ENCODE measurements at regions not wholly inside any gene's neighbourhood (a gene's known extent, or its start where the extent isn't known, plus 50 kb on each side); places are given as distances from the start of the nearest gene placed in this dataset.

- Histone ChIP-seq H3K27me3 (ENCODE audit: insufficient read depth, low read depth, low read length) (peaks cover 11% of the 10 kb centered on the region), H3K9me2 (ENCODE audit: insufficient read depth, low read length) (no peaks in the 10 kb centered on the region), H3K9me3 (ENCODE audit: low read length) (no peaks in the 10 kb centered on the region), H3K27ac (ENCODE audit: low read length) (no peak overlapping the region), H3K9ac (ENCODE audit: low read length) (no peak overlapping the region), H3K4me2 (ENCODE audit: low read length) (no peak overlapping the region), H3K4me3 (ENCODE audit: low read length) (no peak overlapping the region), H4K20me1 (ENCODE audit: insufficient read depth) (no peaks in the 10 kb centered on the region), H3F3A (ENCODE audit: insufficient read depth, low read length, poor library complexity, severe bottlenecking) (no peaks in the 10 kb centered on the region), H3K36me3 (ENCODE audit: insufficient read depth, low read length) (no peaks in the 10 kb centered on the region), H2AFZ (ENCODE audit: low read depth, low read length) (no peak overlapping the region), H3K79me2 (replicated peaks; ENCODE audit: insufficient read depth, low read length) (no peaks in the 10 kb centered on the region)
- no peak for TF ChIP-seq EZH2 (IDR thresholded peaks at IDR 0.05; ENCODE audit: borderline replicate concordance, insufficient read depth, low read length, poor library complexity, severe bottlenecking)
- no peak for TF ChIP-seq RAD21 (conservative IDR thresholded peaks at IDR 0.05)
- no peak for TF ChIP-seq MXI1 (conservative IDR thresholded peaks at IDR 0.05; ENCODE audit: poor library complexity, severe bottlenecking)
- no peak for TF ChIP-seq EP300 (conservative IDR thresholded peaks at IDR 0.05; ENCODE audit: poor library complexity, severe bottlenecking)
- TF ChIP-seq, protein P1, sequence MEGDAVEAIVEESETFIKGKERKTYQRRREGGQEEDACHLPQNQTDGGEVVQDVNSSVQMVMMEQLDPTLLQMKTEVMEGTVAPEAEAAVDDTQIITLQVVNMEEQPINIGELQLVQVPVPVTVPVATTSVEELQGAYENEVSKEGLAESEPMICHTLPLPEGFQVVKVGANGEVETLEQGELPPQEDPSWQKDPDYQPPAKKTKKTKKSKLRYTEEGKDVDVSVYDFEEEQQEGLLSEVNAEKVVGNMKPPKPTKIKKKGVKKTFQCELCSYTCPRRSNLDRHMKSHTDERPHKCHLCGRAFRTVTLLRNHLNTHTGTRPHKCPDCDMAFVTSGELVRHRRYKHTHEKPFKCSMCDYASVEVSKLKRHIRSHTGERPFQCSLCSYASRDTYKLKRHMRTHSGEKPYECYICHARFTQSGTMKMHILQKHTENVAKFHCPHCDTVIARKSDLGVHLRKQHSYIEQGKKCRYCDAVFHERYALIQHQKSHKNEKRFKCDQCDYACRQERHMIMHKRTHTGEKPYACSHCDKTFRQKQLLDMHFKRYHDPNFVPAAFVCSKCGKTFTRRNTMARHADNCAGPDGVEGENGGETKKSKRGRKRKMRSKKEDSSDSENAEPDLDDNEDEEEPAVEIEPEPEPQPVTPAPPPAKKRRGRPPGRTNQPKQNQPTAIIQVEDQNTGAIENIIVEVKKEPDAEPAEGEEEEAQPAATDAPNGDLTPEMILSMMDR (IDR thresholded peaks at IDR 0.05; ENCODE audit: poor library complexity, severe bottlenecking), result no peak
Measured at GRCh38 chr5:171614971-171615653, 170.5 kb upstream of the SMIM23 start.

- TF ChIP-seq TAF1 (IDR thresholded peaks at IDR 0.05; ENCODE audit: low read depth) (no peak), POLR2AphosphoS5 (IDR thresholded peaks at IDR 0.05) (no peak), REST (IDR thresholded peaks at IDR 0.05; ENCODE audit: borderline replicate concordance) (no peak), RAD21 (conservative IDR thresholded peaks at IDR 0.05) (no peak), EZH2 (IDR thresholded peaks at IDR 0.05; ENCODE audit: borderline replicate concordance, insufficient read depth, low read length, poor library complexity, severe bottlenecking) (no peak)
- TF ChIP-seq, protein P1 (IDR thresholded peaks at IDR 0.05; ENCODE audit: poor library complexity, severe bottlenecking), result no peak
- H3K4me2 ChIP-seq (ENCODE audit: low read length), result no peak overlapping the region
- no peaks in the 10 kb centered on the region for H3F3A ChIP-seq (ENCODE audit: insufficient read depth, low read length, poor library complexity, severe bottlenecking)
Measured at GRCh38 chr5:171615705-171616640, 169.6 kb upstream of the SMIM23 start.

More at GRCh38 chr5:171615705-171616640, 169.6 kb upstream of the SMIM23 start:
- H3K9ac ChIP-seq (ENCODE audit: low read length), result no peak overlapping the region
- peaks cover 15% of the 10 kb centered on the region for H3K27me3 ChIP-seq (ENCODE audit: insufficient read depth, low read depth, low read length)
- H3K9me2 ChIP-seq (ENCODE audit: insufficient read depth, low read length), result no peaks in the 10 kb centered on the region
- H3K9me3 ChIP-seq (ENCODE audit: low read length), result no peaks in the 10 kb centered on the region
- no peak overlapping the region for H3K27ac ChIP-seq (ENCODE audit: low read length)
- no peak overlapping the region for H2AFZ ChIP-seq (ENCODE audit: low read depth, low read length)
- H4K20me1 ChIP-seq (ENCODE audit: insufficient read depth), result no peaks in the 10 kb centered on the region
- H3K79me2 ChIP-seq (replicated peaks; ENCODE audit: insufficient read depth, low read length), result no peaks in the 10 kb centered on the region
- H3K4me3 ChIP-seq (ENCODE audit: low read length), result no peak overlapping the region
- no peaks in the 10 kb centered on the region for H3K36me3 ChIP-seq (ENCODE audit: insufficient read depth, low read length)

Data from neural cell (in vitro differentiated cells).